GM12878 (cell line): ENCODE measurements at regions not wholly inside any gene's neighbourhood (a gene's known extent, or its start where the extent isn't known, plus 50 kb on each side); places are given as distances from the start of the nearest gene placed in this dataset.

Source experiments
- CEBPB ChIP-seq, 2 experiments: fragments of 150-350 bp in 1 of 2; IDR thresholded peaks; 2 replicates each; pipeline ENCODE4 v1.6.1; 2012 to 2014; ENCODE audit warnings: low read depth in 2 of 2, low read length in 2 of 2, borderline replicate concordance in 1 of 2, inconsistent platforms in 1 of 2
- DPF2 ChIP-seq: fragments of 450-650 bp; IDR thresholded peaks from 2 replicates; pipeline ENCODE4 v1.6.1; 2017; ENCODE audit warnings: mild to moderate bottlenecking
- EP300 ChIP-seq, 2 experiments: fragments of 150-350 bp in 1 of 2; IDR thresholded peaks; 2 replicates each; pipeline ENCODE4 v1.6.1; 2011 to 2012; ENCODE audit warnings: low read depth in 2 of 2, low read length in 2 of 2, borderline replicate concordance in 1 of 2, improper control_type of control experiment in 1 of 2, inconsistent platforms in 1 of 2; ENCODE audit not compliant: control insufficient read depth in 1 of 2
- EZH2 ChIP-seq: IDR thresholded peaks from 2 replicates; pipeline ENCODE4 v1.6.1; 2012; ENCODE audit warnings: low read depth, mild to moderate bottlenecking, control low read depth, inconsistent platforms, low read length, borderline replicate concordance; ENCODE audit not compliant: control insufficient read depth
- JUND ChIP-seq: IDR thresholded peaks from 2 replicates; pipeline ENCODE4 v1.6.1; 2012; ENCODE audit warnings: low read depth, mild to moderate bottlenecking, low read length, improper control_type of control experiment, moderate library complexity
- MXI1 ChIP-seq: fragments of 150-350 bp; IDR thresholded peaks from 2 replicates; pipeline ENCODE4 v1.6.1; 2011; ENCODE audit warnings: low read depth, mild to moderate bottlenecking, inconsistent platforms, low read length, improper control_type of control experiment
- NFIC ChIP-seq: IDR thresholded peaks from 2 replicates; pipeline ENCODE4 v1.6.1; 2012; ENCODE audit warnings: low read depth, mild to moderate bottlenecking, inconsistent platforms, low read length, moderate library complexity
- PBX3 ChIP-seq: IDR thresholded peaks from 2 replicates; pipeline ENCODE4 v1.6.1; 2011; ENCODE audit warnings: mild to moderate bottlenecking, low read depth, low read length, moderate library complexity; ENCODE audit not compliant: insufficient replicate concordance
- POLR2AphosphoS5 ChIP-seq: IDR thresholded peaks from 2 replicates; pipeline ENCODE4 v1.6.1; 2011; ENCODE audit warnings: mild to moderate bottlenecking, low read length, inconsistent platforms
- SMC3 ChIP-seq: IDR thresholded peaks from 2 replicates; pipeline ENCODE4 v1.6.1; 2011; ENCODE audit warnings: low read length, improper control_type of control experiment, borderline replicate concordance
- USF1 ChIP-seq: IDR thresholded peaks from 2 replicates; pipeline ENCODE4 v1.6.1; 2011; ENCODE audit warnings: borderline replicate concordance, low read depth, mild to moderate bottlenecking, moderate library complexity, mixed read lengths, low read length; ENCODE audit not compliant: insufficient read depth; ENCODE audit errors: extremely low read length
- USF2 ChIP-seq: IDR thresholded peaks from 2 replicates; pipeline ENCODE4 v1.6.1; 2011; ENCODE audit warnings: low read depth, low read length, improper control_type of control experiment, borderline replicate concordance

- no peak for TF ChIP-seq NFIC
- no peak for TF ChIP-seq MXI1
- no peak for TF ChIP-seq DPF2
- no peak for TF ChIP-seq PBX3
- no peak for TF ChIP-seq USF2
- TF ChIP-seq CEBPB (IDR thresholded peaks at IDR 0.05; ENCODE audit: borderline replicate concordance in 1 of 2, low read depth in 2 of 2, low read length in 2 of 2) = no peak
- no peak for TF ChIP-seq EP300 (IDR thresholded peaks at IDR 0.05; ENCODE audit: borderline replicate concordance in 1 of 2, control insufficient read depth in 1 of 2, low read depth in 2 of 2, low read length in 2 of 2)
- no peak for TF ChIP-seq JUND
- TF ChIP-seq EZH2 = no peak
- TF ChIP-seq SMC3 = no peak
- no peak for TF ChIP-seq POLR2AphosphoS5
- no peak for TF ChIP-seq USF1
Measured at GRCh38 chr10:90372451-90372850, 485.4 kb downstream of the HTR7 start.
